ENCODE measurements at regions not wholly inside any gene's neighbourhood (a gene's known extent, or its start where the extent isn't known, plus 50 kb on each side); places are given as distances from the start of the nearest gene placed in this dataset.
A peak's percentile ranks its signal among the peaks of the same experiment; 100 is the strongest.

DNA sequence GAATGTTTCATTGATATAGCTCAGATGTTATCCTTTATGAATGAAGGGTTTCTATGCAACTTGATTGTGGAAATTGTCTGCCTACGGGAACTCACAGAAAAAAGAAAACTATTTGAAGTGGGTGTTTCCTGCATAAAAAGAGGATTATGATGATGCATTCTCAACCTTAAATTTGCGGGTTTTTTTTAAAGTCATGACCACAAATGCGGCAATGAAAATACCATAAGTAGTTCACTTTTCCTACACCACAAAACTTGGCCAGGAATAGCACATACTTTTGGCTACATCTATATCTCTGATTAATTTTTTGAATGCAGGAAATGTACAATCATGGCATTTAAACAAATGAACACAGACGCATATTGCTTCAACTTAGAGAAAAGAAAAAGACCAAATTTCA lies 754.7 kb downstream of the DTWD2 start (continued):
- TF ChIP-seq, protein P1, sequence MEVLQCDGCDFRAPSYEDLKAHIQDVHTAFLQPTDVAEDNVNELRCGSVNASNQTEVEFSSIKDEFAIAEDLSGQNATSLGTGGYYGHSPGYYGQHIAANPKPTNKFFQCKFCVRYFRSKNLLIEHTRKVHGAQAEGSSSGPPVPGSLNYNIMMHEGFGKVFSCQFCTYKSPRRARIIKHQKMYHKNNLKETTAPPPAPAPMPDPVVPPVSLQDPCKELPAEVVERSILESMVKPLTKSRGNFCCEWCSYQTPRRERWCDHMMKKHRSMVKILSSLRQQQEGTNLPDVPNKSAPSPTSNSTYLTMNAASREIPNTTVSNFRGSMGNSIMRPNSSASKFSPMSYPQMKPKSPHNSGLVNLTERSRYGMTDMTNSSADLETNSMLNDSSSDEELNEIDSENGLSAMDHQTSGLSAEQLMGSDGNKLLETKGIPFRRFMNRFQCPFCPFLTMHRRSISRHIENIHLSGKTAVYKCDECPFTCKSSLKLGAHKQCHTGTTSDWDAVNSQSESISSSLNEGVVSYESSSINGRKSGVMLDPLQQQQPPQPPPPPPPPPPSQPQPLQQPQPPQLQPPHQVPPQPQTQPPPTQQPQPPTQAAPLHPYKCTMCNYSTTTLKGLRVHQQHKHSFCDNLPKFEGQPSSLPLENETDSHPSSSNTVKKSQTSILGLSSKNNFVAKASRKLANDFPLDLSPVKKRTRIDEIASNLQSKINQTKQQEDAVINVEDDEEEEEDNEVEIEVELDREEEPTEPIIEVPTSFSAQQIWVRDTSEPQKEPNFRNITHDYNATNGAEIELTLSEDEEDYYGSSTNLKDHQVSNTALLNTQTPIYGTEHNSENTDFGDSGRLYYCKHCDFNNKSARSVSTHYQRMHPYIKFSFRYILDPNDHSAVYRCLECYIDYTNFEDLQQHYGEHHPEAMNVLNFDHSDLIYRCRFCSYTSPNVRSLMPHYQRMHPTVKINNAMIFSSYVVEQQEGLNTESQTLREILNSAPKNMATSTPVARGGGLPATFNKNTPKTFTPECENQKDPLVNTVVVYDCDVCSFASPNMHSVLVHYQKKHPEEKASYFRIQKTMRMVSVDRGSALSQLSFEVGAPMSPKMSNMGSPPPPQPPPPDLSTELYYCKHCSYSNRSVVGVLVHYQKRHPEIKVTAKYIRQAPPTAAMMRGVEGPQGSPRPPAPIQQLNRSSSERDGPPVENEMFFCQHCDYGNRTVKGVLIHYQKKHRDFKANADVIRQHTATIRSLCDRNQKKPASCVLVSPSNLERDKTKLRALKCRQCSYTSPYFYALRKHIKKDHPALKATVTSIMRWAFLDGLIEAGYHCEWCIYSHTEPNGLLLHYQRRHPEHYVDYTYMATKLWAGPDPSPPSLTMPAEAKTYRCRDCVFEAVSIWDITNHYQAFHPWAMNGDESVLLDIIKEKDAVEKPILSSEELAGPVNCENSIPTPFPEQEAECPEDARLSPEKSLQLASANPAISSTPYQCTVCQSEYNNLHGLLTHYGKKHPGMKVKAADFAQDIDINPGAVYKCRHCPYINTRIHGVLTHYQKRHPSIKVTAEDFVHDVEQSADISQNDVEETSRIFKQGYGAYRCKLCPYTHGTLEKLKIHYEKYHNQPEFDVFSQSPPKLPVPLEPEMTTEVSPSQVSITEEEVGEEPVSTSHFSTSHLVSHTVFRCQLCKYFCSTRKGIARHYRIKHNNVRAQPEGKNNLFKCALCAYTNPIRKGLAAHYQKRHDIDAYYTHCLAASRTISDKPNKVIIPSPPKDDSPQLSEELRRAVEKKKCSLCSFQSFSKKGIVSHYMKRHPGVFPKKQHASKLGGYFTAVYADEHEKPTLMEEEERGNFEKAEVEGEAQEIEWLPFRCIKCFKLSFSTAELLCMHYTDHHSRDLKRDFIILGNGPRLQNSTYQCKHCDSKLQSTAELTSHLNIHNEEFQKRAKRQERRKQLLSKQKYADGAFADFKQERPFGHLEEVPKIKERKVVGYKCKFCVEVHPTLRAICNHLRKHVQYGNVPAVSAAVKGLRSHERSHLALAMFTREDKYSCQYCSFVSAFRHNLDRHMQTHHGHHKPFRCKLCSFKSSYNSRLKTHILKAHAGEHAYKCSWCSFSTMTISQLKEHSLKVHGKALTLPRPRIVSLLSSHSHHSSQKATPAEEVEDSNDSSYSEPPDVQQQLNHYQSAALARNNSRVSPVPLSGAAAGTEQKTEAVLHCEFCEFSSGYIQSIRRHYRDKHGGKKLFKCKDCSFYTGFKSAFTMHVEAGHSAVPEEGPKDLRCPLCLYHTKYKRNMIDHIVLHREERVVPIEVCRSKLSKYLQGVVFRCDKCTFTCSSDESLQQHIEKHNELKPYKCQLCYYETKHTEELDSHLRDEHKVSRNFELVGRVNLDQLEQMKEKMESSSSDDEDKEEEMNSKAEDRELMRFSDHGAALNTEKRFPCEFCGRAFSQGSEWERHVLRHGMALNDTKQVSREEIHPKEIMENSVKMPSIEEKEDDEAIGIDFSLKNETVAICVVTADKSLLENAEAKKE (CRISPR knock-in tag; IDR thresholded peaks at IDR 0.05), result no peak
- TF ChIP-seq ZNF114 (CRISPR knock-in tag; IDR thresholded peaks at IDR 0.05) (no peak), JUNB (IDR thresholded peaks at IDR 0.05; ENCODE audit: unreplicated experiment) (no peak), STAT1 (IDR thresholded peaks at IDR 0.05; ENCODE audit: unreplicated experiment) (no peak), EZH2phosphoT487 (IDR thresholded peaks at IDR 0.05; ENCODE audit: unreplicated experiment) (no peak), NANOG (IDR thresholded peaks at IDR 0.05; ENCODE audit: borderline replicate concordance) (no peak)
- TF ChIP-seq, protein P2, sequence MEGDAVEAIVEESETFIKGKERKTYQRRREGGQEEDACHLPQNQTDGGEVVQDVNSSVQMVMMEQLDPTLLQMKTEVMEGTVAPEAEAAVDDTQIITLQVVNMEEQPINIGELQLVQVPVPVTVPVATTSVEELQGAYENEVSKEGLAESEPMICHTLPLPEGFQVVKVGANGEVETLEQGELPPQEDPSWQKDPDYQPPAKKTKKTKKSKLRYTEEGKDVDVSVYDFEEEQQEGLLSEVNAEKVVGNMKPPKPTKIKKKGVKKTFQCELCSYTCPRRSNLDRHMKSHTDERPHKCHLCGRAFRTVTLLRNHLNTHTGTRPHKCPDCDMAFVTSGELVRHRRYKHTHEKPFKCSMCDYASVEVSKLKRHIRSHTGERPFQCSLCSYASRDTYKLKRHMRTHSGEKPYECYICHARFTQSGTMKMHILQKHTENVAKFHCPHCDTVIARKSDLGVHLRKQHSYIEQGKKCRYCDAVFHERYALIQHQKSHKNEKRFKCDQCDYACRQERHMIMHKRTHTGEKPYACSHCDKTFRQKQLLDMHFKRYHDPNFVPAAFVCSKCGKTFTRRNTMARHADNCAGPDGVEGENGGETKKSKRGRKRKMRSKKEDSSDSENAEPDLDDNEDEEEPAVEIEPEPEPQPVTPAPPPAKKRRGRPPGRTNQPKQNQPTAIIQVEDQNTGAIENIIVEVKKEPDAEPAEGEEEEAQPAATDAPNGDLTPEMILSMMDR (conservative IDR thresholded peaks at IDR 0.05; ENCODE audit: low read depth in 2 of 2), result no peak

DNA sequence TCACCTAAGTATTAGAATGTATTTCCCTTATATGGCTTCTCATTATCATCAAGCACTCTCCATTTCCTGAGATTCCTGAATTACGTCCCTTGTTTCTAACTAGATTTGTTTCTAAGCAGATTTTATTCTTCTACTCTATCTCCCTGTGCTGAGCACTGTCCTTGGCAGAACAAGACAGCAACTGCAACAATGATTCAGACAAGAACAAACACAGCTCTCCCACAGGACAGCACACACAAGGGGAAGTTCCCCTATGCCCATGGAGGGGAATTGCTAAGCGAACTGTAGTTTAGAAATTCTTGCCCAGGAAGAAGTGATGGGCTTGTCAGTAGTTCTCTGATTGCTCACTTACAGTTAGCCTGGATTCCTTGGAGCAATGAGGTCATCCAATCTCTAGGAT lies 759.9 kb downstream of the DTWD2 start:
- ATAC-seq, result no peak
- no peak for TF ChIP-seq EZH2phosphoT487 (IDR thresholded peaks at IDR 0.05; ENCODE audit: unreplicated experiment)
- no peak for TF ChIP-seq ZNF114 (CRISPR knock-in tag; IDR thresholded peaks at IDR 0.05)
- no peak for TF ChIP-seq CREB1 (CRISPR knock-in tag; IDR thresholded peaks at IDR 0.05; ENCODE audit: low read depth)
- no peak for TF ChIP-seq POLR2AphosphoS5 (IDR thresholded peaks at IDR 0.05; ENCODE audit: low read depth)
- no peak for TF ChIP-seq JUNB (IDR thresholded peaks at IDR 0.05; ENCODE audit: unreplicated experiment)
- TF ChIP-seq NANOG (IDR thresholded peaks at IDR 0.05; ENCODE audit: borderline replicate concordance), result no peak
- TF ChIP-seq EZH2 (IDR thresholded peaks at IDR 0.05; ENCODE audit: low read depth, unreplicated experiment), result no peak

More for the DNA sequence above, 759.9 kb downstream of the DTWD2 start:
- no peaks in the 10 kb centered on the region for H4K20me1 ChIP-seq (replicated peaks; ENCODE audit: insufficient read depth)
- Mint-ChIP-seq H3K27ac (no peak overlapping the region), H3K4me1 (peaks cover 9% of the 10 kb centered on the region), H3K9me3 (peaks cover 3% of the 10 kb centered on the region; the same call in 2 of the 3 replicates), H3K4me3 (no peak overlapping the region), H3K36me3 (ENCODE audit: low read depth) (no peaks in the 10 kb centered on the region), H3K27me3 (ENCODE audit: insufficient read depth, low read depth, poor library complexity) (no peaks in the 10 kb centered on the region)
- H3K27ac ChIP-seq (ENCODE audit: low read depth), result no peak overlapping the region
- no peaks in the 10 kb centered on the region for H3K79me2 ChIP-seq (replicated peaks; ENCODE audit: insufficient read depth)
- H2AFZ ChIP-seq, result peak overlapping the region; percentile 78; the same call in 1 of the 2 replicates
- no peaks in the 10 kb centered on the region for H3K9me2 ChIP-seq (ENCODE audit: insufficient read depth)
- H3K27me3 ChIP-seq (ENCODE audit: insufficient read depth), result no peaks in the 10 kb centered on the region
- H3K4me3 ChIP-seq, result no peak overlapping the region
- H3K4me1 ChIP-seq (ENCODE audit: insufficient read depth), result no peaks in the 10 kb centered on the region; the same call in 1 of the 2 replicates
- no peak overlapping the region for H3K4me2 ChIP-seq
- no peak for DNase-seq (ENCODE audit: low spot score)
- H3F3A ChIP-seq (replicated peaks; ENCODE audit: low read depth), result no peaks in the 10 kb centered on the region
- no peaks in the 10 kb centered on the region for H3K36me3 ChIP-seq (ENCODE audit: insufficient read depth)

Data from GM23338 (cell line).